ENCODE measurements at regions not wholly inside any gene's neighbourhood (a gene's known extent, or its start where the extent isn't known, plus 50 kb on each side); places are given as distances from the start of the nearest gene placed in this dataset.

DNA sequence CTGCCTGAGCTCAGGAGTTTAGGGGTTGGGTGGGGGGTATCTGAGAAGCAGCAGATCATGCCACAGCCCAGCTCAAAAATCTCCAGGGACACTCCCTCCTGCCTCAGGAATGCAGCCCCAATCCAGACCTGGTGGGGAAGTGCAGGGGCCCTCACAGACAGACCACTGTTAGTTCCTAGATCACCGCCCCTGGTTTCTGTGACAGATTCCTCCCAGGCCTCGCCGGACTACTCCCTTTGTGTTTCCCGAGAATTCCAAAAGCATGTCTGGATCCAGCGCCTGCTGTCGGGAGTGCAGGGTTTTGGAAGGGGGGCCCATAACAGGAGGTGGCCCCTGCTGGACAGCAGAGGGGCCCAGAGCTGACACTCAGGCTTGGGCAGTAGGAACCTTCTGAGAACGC, 74.5 kb downstream of the CTSL start:
- H3K27ac Mint-ChIP-seq (ENCODE audit: low read depth, unreplicated experiment) = no peak overlapping the region
- POLR2A ChIA-PET = no interaction called here
- H3K9me3 Mint-ChIP-seq (ENCODE audit: unreplicated experiment) = no peaks in the 10 kb centered on the region
- no peaks in the 10 kb centered on the region for H3K36me3 Mint-ChIP-seq (ENCODE audit: insufficient read depth, unreplicated experiment)
- H3K4me3 Mint-ChIP-seq (ENCODE audit: unreplicated experiment) = no peak overlapping the region
- intact Hi-C loops (cut with micrococcal nuclease) = no loop called here
- no TSS peak for BruUV-seq (replicated peaks)
- H3K27me3 Mint-ChIP-seq (ENCODE audit: insufficient read depth, unreplicated experiment) = peaks cover 10% of the 10 kb centered on the region
- DNase-seq (ENCODE audit: unreplicated experiment) = no peak
- CTCF ChIA-PET = interaction anchor here (0.7 kb wide), 1 partner anchor 432 kb away, joined by 3 read pairs; no protein-coding TSS in a partner anchor
- H3K4me1 Mint-ChIP-seq (ENCODE audit: insufficient read depth, unreplicated experiment) = no peaks in the 10 kb centered on the region
- TF ChIP-seq, protein P1, sequence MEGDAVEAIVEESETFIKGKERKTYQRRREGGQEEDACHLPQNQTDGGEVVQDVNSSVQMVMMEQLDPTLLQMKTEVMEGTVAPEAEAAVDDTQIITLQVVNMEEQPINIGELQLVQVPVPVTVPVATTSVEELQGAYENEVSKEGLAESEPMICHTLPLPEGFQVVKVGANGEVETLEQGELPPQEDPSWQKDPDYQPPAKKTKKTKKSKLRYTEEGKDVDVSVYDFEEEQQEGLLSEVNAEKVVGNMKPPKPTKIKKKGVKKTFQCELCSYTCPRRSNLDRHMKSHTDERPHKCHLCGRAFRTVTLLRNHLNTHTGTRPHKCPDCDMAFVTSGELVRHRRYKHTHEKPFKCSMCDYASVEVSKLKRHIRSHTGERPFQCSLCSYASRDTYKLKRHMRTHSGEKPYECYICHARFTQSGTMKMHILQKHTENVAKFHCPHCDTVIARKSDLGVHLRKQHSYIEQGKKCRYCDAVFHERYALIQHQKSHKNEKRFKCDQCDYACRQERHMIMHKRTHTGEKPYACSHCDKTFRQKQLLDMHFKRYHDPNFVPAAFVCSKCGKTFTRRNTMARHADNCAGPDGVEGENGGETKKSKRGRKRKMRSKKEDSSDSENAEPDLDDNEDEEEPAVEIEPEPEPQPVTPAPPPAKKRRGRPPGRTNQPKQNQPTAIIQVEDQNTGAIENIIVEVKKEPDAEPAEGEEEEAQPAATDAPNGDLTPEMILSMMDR (IDR thresholded peaks at IDR 0.05; ENCODE audit: unreplicated experiment) = no peak

DNA sequence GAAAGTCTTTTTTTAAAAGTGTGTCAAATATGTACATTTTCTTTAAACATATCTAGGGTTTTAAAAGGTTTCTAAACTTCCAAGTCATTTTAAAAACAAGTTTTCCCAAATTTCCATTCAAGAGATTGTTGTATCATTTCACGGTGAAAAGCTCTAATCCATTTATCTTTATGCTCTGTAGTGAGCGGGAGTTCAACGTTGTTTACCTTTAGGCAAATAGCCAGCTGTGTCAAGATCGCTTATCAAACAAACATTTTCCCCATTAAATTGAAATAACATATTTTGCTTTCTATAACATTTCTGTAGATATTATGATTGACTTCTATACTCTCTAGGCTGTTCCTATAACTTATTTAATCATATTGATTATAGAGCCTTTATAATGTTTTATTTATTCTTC, 75.1 kb downstream of the CTSL start:
- no TSS peak for BruUV-seq (replicated peaks)
- Mint-ChIP-seq H3K27ac (ENCODE audit: low read depth, unreplicated experiment) (no peak overlapping the region), H3K9me3 (ENCODE audit: unreplicated experiment) (no peaks in the 10 kb centered on the region), H3K4me1 (ENCODE audit: insufficient read depth, unreplicated experiment) (no peaks in the 10 kb centered on the region), H3K27me3 (ENCODE audit: insufficient read depth, unreplicated experiment) (peaks cover 10% of the 10 kb centered on the region), H3K36me3 (ENCODE audit: insufficient read depth, unreplicated experiment) (no peaks in the 10 kb centered on the region), H3K4me3 (ENCODE audit: unreplicated experiment) (no peak overlapping the region)
- ChIA-PET POLR2A (no interaction called here), CTCF (no interaction called here)
- no peak for DNase-seq (ENCODE audit: unreplicated experiment)
- TF ChIP-seq, protein P1 (IDR thresholded peaks at IDR 0.05; ENCODE audit: unreplicated experiment) = no peak
- intact Hi-C loops (cut with micrococcal nuclease) = no loop called here

DNA sequence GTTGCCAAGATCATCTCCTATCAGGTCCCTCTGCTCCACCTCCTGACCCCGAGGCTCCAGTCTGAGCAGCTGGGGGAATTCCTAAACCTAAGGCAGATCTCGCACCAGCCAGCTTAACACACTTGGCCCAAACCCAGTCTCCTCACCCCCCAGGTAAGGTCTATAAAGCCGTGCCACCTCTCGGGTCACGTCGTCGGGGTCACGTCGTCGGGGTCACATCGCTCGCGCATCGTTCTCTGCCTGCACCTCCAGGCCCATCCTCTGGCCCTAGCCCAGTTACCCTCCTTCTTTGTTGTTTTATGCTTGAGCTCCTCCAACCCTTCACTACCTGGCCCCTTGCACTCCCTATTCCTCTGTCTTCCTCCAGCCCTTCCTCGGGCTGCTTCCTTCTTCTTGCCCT, 77.2 kb downstream of the CTSL start:
- H3K27ac Mint-ChIP-seq (ENCODE audit: low read depth, unreplicated experiment) = no peak overlapping the region
- peaks cover 14% of the 10 kb centered on the region for H3K9me3 Mint-ChIP-seq (ENCODE audit: unreplicated experiment)
- H3K4me3 Mint-ChIP-seq (ENCODE audit: unreplicated experiment) = no peak overlapping the region
- TF ChIP-seq, protein P1 (IDR thresholded peaks at IDR 0.05; ENCODE audit: unreplicated experiment) = no peak
- POLR2A ChIA-PET = no interaction called here
- no peaks in the 10 kb centered on the region for H3K4me1 Mint-ChIP-seq (ENCODE audit: insufficient read depth, unreplicated experiment)
- CTCF ChIA-PET = interaction anchor here (1.8 to 2.3 kb wide), 2 partner anchors 9 to 119 kb away, joined by 4 to 7 read pairs; no protein-coding TSS in a partner anchor
- BruUV-seq (replicated peaks) = no TSS peak
- peaks cover 10% of the 10 kb centered on the region for H3K27me3 Mint-ChIP-seq (ENCODE audit: insufficient read depth, unreplicated experiment)
- intact Hi-C loops (cut with micrococcal nuclease) = no loop called here
- no peaks in the 10 kb centered on the region for H3K36me3 Mint-ChIP-seq (ENCODE audit: insufficient read depth, unreplicated experiment)
- no peak for DNase-seq (ENCODE audit: unreplicated experiment)

DNA sequence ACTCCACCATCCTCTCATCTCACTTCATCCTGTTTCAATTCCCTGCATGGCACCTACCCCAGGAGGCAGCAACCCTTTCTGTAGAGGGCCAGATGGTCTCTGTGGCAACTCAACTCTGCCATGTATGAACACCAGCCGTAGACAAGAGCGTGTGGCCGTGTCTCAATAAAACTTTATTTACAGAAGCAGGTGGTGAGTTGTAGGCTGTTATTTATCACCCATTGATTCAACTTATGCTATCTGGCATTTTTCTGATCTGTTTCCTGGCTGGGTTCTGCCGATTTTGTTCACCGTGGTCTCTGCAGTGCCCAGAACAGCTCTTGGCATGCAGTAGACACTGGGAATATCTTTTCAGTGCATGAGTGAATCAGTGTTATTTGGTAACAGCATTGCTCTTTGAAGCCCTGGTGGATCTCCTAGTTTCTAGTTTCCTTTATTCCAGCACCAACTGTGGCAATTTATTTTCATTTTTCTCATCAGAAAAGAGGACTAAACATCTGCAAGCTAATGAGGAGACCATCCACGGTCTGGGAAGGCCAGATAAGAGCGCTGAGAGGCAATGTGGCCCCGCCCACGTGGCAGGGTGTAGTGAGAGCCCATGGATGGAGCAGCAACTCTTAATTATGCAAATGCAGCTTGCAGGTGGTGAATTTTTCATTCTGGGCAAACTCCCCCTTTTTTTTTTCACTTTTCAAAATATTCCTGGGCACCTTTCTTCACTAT, 77.9 kb downstream of the CTSL start:
- Mint-ChIP-seq H3K4me3 (ENCODE audit: unreplicated experiment) (no peak overlapping the region), H3K27ac (ENCODE audit: low read depth, unreplicated experiment) (no peak overlapping the region), H3K36me3 (ENCODE audit: insufficient read depth, unreplicated experiment) (no peaks in the 10 kb centered on the region), H3K4me1 (ENCODE audit: insufficient read depth, unreplicated experiment) (no peaks in the 10 kb centered on the region), H3K27me3 (ENCODE audit: insufficient read depth, unreplicated experiment) (peaks cover 10% of the 10 kb centered on the region), H3K9me3 (ENCODE audit: unreplicated experiment) (peaks cover 14% of the 10 kb centered on the region)
- intact Hi-C loops (cut with micrococcal nuclease) = no loop called here
- POLR2A ChIA-PET = no interaction called here
- BruUV-seq (replicated peaks) = no TSS peak
- no peak for DNase-seq (ENCODE audit: unreplicated experiment)
- TF ChIP-seq, protein P1 (IDR thresholded peaks at IDR 0.05; ENCODE audit: unreplicated experiment) = no peak
- CTCF ChIA-PET = interaction anchor here (0.9 to 2.3 kb wide), 3 partner anchors 9 to 119 kb away, joined by 3 to 7 read pairs (median 4); no protein-coding TSS in a partner anchor
